Embryonic facial prominence (tissue), 1 donor: ENCODE measurements at regions not wholly inside any gene's neighbourhood (a gene's known extent, or its start where the extent isn't known, plus 50 kb on each side); places are given as distances from the start of the nearest gene placed in this dataset.

Experiments used
- DNase-seq: peaks from one replicate; pipeline ENCODE4 v3.0.0-alpha.2; 2016; ENCODE audit errors: extremely low spot score

GRCh38 chr2:21620771-21621170, 497.0 kb downstream of the TDRD15 start:
- no peak for DNase-seq

GRCh38 chr2:21627938-21628337, 504.2 kb downstream of the TDRD15 start:
- no peak for DNase-seq

GRCh38 chr2:21633015-21633414, 509.2 kb downstream of the TDRD15 start:
- no peak for DNase-seq

- DNase-seq: no peak
These were observed 509.7 kb downstream of the TDRD15 start for GRCh38 chr2:21633466-21633865.

- DNase-seq: no peak
These were observed 510.1 kb downstream of the TDRD15 start for GRCh38 chr2:21633911-21634310.

GRCh38 chr2:21640046-21640445, 516.3 kb downstream of the TDRD15 start:
- DNase-seq: no peak

GRCh38 chr2:21642647-21643046, 518.9 kb downstream of the TDRD15 start:
- DNase-seq: no peak

- DNase-seq: no peak
These were observed 519.4 kb downstream of the TDRD15 start for GRCh38 chr2:21643180-21643579.

- DNase-seq: no peak
These were observed 520.5 kb downstream of the TDRD15 start for GRCh38 chr2:21644266-21644665.

GRCh38 chr2:21646345-21646744, 522.6 kb downstream of the TDRD15 start:
- no peak for DNase-seq

GRCh38 chr2:21650569-21650968, 526.8 kb downstream of the TDRD15 start:
- no peak for DNase-seq

- no peak for DNase-seq
These were observed 531.4 kb downstream of the TDRD15 start for GRCh38 chr2:21655136-21655535.

GRCh38 chr2:21656330-21657075, 532.7 kb downstream of the TDRD15 start:
- DNase-seq: no peak

GRCh38 chr2:21657445-21657844, 533.7 kb downstream of the TDRD15 start:
- DNase-seq: no peak

- no peak for DNase-seq
These were observed 534.5 kb downstream of the TDRD15 start for GRCh38 chr2:21658269-21658668.

- no peak for DNase-seq
These were observed 535.2 kb downstream of the TDRD15 start for GRCh38 chr2:21658907-21659477.

GRCh38 chr2:21664083-21664482, 540.3 kb downstream of the TDRD15 start:
- DNase-seq: no peak

- no peak for DNase-seq
These were observed 543.9 kb downstream of the TDRD15 start for GRCh38 chr2:21667638-21668037.

GRCh38 chr2:21668078-21668710, 544.4 kb downstream of the TDRD15 start:
- no peak for DNase-seq

- DNase-seq: no peak
These were observed 552.3 kb downstream of the TDRD15 start for GRCh38 chr2:21676041-21676440.

- DNase-seq: no peak
These were observed 552.9 kb downstream of the TDRD15 start for GRCh38 chr2:21676676-21677075.

GRCh38 chr2:21683838-21684237, 560.1 kb downstream of the TDRD15 start:
- DNase-seq: no peak

- DNase-seq: no peak
These were observed 563.8 kb downstream of the TDRD15 start for GRCh38 chr2:21687589-21687988.
